PFSK-1 (cell line): ENCODE measurements at regions not wholly inside any gene's neighbourhood (a gene's known extent, or its start where the extent isn't known, plus 50 kb on each side); places are given as distances from the start of the nearest gene placed in this dataset.

ENCODE experiments used
- FOXP2 ChIP-seq: optimal IDR thresholded peaks from 2 replicates; pipeline ENCODE3; 2011; ENCODE audit warnings: borderline replicate concordance, control low read depth, inconsistent platforms; ENCODE audit not compliant: insufficient read depth; ENCODE audit errors: extremely low read length, extremely low read depth
- POLR2AphosphoS5 ChIP-seq: IDR thresholded peaks from 2 replicates; pipeline ENCODE4 v1.6.1; 2012; ENCODE audit warnings: low read depth, mild to moderate bottlenecking, control low read depth, low read length, moderate library complexity
- TAF1 ChIP-seq: IDR thresholded peaks from 2 replicates; pipeline ENCODE4 v1.6.1; 2012; ENCODE audit warnings: low read length, control low read depth, borderline replicate concordance; ENCODE audit not compliant: insufficient read depth
- TF ChIP-seq, protein P1 (sequence below), 2 experiments: IDR thresholded peaks; 2 replicates each; pipeline versions ENCODE4 v1.6.1 to v1.8.0; 2011 to 2012; ENCODE audit warnings: low read depth in 2 of 2, low read length in 2 of 2, control low read depth in 1 of 2, inconsistent platforms in 1 of 2, mild to moderate bottlenecking in 1 of 2, moderate library complexity in 1 of 2; ENCODE audit not compliant: insufficient read depth in 1 of 2

DNA sequence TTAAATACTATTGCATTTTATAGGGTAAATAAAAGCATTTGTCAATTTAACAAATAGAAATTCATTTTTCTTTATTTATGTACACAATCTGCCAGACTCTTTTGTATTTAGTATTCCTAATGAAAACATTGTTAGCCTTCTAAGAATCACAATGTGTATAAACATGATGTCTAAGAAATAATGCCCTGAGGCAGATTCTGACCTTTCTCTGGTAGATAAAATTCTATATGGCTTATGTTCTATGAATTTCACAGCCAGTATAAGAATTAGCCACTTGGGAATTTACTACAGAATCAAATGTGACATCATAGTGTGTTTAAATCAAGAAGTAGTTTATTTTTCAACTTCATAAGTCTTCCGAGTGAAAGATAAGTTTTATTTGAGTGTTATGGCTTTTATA, 457.4 kb downstream of the ZIC1 start:
- no peak for TF ChIP-seq TAF1
- TF ChIP-seq, protein P1, sequence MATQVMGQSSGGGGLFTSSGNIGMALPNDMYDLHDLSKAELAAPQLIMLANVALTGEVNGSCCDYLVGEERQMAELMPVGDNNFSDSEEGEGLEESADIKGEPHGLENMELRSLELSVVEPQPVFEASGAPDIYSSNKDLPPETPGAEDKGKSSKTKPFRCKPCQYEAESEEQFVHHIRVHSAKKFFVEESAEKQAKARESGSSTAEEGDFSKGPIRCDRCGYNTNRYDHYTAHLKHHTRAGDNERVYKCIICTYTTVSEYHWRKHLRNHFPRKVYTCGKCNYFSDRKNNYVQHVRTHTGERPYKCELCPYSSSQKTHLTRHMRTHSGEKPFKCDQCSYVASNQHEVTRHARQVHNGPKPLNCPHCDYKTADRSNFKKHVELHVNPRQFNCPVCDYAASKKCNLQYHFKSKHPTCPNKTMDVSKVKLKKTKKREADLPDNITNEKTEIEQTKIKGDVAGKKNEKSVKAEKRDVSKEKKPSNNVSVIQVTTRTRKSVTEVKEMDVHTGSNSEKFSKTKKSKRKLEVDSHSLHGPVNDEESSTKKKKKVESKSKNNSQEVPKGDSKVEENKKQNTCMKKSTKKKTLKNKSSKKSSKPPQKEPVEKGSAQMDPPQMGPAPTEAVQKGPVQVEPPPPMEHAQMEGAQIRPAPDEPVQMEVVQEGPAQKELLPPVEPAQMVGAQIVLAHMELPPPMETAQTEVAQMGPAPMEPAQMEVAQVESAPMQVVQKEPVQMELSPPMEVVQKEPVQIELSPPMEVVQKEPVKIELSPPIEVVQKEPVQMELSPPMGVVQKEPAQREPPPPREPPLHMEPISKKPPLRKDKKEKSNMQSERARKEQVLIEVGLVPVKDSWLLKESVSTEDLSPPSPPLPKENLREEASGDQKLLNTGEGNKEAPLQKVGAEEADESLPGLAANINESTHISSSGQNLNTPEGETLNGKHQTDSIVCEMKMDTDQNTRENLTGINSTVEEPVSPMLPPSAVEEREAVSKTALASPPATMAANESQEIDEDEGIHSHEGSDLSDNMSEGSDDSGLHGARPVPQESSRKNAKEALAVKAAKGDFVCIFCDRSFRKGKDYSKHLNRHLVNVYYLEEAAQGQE (IDR thresholded peaks at IDR 0.05; ENCODE audit: insufficient read depth in 1 of 2, low read depth in 2 of 2, low read length in 2 of 2), result no peak
- no peak for TF ChIP-seq FOXP2
- TF ChIP-seq POLR2AphosphoS5, result no peak
